Calu3 (cell line): ENCODE measurements at regions not wholly inside any gene's neighbourhood (a gene's known extent, or its start where the extent isn't known, plus 50 kb on each side); places are given as distances from the start of the nearest gene placed in this dataset.

Experiments
- BruUV-seq: library from RNA; stranded (reverse); fragments of 400-500 nt; replicated peaks from 2 replicates; lab custom pipeline; 2021; lab: Mats Ljungman, UMichigan
- CTCF ChIA-PET: fragments of 300-600 bp; sonication (Branson Sonifier 250); formaldehyde crosslinking; loops from one replicate; lab custom pipeline; 2022; ENCODE audit warnings: antibody characterized with exemption; lab: Charles Lee
- DNase-seq: peaks from one replicate; pipeline ENCODE4 v3.0.0; 2022
- H3K27ac Mint-ChIP-seq: one replicate; pipeline ENCODE4 v1.8.0; 2022; ENCODE audit warnings: mixed read lengths; ENCODE audit not compliant: unreplicated experiment
- H3K27me3 Mint-ChIP-seq: one replicate; pipeline ENCODE4 v1.8.0; 2022; ENCODE audit warnings: mixed read lengths; ENCODE audit not compliant: unreplicated experiment
- H3K36me3 Mint-ChIP-seq: one replicate; pipeline ENCODE4 v1.8.0; 2022; ENCODE audit warnings: mild to moderate bottlenecking, moderate library complexity, mixed read lengths; ENCODE audit not compliant: insufficient read depth, unreplicated experiment
- H3K4me1 Mint-ChIP-seq: one replicate; pipeline ENCODE4 v1.8.0; 2022; ENCODE audit warnings: mild to moderate bottlenecking, low read depth, mixed read lengths; ENCODE audit not compliant: unreplicated experiment
- H3K4me3 Mint-ChIP-seq: one replicate; pipeline ENCODE4 v1.8.0; 2022; ENCODE audit warnings: mild to moderate bottlenecking, low read depth, moderate library complexity, mixed read lengths; ENCODE audit not compliant: unreplicated experiment
- H3K9me3 Mint-ChIP-seq: one replicate; pipeline ENCODE4 v1.8.0; 2022; ENCODE audit warnings: low read depth, mixed read lengths; ENCODE audit not compliant: unreplicated experiment
- intact Hi-C: fragments of 100-400 bp; cut with micrococcal nuclease; formaldehyde crosslinking; loops from one replicate; pipeline ENCODE4 v1.10.0; 2022; ENCODE audit not compliant: unreplicated experiment
- TF ChIP-seq, protein P1 (sequence below): fragments of 200-600 bp; IDR thresholded peaks from one replicate; pipeline ENCODE4 v1.8.0; 2022; ENCODE audit warnings: antibody characterized with exemption; ENCODE audit not compliant: unreplicated experiment

DNA sequence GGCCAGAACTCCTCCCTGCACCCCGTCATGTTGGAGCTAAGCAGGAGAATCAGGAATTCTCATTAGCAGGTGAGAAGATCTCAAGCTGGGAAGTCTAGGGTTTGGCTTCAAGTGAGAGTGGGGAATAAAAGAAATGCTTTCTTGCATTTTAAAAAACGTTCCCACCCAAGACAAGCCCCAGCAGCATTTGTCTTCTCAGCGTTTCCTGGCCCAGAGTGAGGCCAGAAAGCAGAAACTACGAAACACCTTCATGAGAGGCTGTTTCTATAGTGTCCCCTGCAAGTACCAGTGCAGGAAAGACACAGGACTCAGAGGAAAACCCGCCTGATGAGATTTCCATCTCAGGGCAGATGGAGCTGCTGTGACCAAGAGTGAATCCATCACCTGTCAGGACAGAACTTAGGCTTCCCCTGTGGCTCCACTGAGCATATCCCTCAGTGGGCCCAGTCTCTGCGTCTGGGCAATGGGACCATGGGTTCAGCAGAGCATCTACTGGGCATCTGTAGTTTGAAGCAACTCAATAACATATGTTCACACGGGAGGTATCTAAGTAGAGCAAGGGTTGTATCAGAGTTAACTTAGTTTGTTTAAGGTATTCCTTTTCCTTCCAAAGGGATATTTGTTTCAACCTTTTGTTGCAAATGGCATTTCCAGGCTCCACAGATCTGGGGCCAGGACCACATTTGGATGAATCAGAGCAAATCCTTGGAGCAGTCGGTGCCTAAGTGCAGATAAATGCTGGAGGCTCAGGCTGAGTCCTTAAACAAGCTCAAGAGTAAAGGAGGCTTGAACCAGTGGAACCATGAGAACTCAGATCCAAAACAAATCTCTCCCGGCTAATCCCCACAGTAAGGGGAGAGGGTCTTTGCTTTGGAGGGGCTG, 548.3 kb downstream of the MIAT start:
- Mint-ChIP-seq H3K27me3 (no peaks in the 10 kb centered on the region), H3K4me3 (no peak overlapping the region), H3K36me3 (peaks cover 10% of the 10 kb centered on the region), H3K9me3 (no peaks in the 10 kb centered on the region), H3K4me1 (peaks cover 18% of the 10 kb centered on the region), H3K27ac (no peak overlapping the region)
- TF ChIP-seq, protein P1, sequence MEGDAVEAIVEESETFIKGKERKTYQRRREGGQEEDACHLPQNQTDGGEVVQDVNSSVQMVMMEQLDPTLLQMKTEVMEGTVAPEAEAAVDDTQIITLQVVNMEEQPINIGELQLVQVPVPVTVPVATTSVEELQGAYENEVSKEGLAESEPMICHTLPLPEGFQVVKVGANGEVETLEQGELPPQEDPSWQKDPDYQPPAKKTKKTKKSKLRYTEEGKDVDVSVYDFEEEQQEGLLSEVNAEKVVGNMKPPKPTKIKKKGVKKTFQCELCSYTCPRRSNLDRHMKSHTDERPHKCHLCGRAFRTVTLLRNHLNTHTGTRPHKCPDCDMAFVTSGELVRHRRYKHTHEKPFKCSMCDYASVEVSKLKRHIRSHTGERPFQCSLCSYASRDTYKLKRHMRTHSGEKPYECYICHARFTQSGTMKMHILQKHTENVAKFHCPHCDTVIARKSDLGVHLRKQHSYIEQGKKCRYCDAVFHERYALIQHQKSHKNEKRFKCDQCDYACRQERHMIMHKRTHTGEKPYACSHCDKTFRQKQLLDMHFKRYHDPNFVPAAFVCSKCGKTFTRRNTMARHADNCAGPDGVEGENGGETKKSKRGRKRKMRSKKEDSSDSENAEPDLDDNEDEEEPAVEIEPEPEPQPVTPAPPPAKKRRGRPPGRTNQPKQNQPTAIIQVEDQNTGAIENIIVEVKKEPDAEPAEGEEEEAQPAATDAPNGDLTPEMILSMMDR, result no peak
- no peak for DNase-seq
- intact Hi-C loops, result no loop called here
- no TSS peak for BruUV-seq
- CTCF ChIA-PET, result no interaction called here

DNA sequence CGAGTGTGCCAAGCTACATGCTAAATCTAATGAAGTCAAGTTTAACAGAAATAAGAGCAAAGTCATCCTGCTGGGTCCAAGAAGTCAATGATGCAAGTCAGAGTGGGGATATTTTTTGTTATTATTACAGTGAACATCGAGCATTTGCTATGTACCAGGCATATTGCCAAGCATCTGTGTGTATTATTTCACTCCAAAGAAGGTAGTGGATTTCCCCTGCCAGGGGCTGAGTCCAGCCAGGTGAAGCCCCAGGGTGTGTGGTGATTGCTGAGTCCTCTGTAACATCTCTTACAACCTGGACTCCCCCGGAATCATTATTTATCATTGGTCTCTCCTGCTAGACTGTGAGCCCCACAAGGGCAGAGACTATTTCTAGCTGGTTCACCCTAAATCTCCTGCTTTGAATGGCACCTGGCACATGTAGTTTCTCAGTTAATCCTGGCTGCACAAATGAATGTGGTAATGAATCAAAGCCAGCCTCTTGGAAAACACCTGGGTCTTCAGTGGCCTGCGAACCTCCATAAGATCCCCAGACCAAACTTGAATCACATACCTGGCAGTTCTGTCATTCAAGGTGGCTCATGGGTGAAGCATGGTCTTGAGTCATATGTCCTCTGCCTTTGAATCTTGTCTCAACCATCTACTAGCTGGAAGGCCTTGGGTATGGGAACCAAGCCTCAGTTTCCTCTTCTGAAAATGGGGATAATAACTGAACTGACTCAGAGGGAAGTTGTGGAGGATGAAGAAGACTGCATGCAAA, 549.2 kb downstream of the MIAT start:
- H3K36me3 Mint-ChIP-seq, result peaks cover 10% of the 10 kb centered on the region
- H3K4me1 Mint-ChIP-seq, result peaks cover 18% of the 10 kb centered on the region
- TF ChIP-seq, protein P1, result no peak
- H3K27me3 Mint-ChIP-seq, result no peaks in the 10 kb centered on the region
- DNase-seq, result no peak
- H3K27ac Mint-ChIP-seq, result no peak overlapping the region
- BruUV-seq, result no TSS peak
- no peak overlapping the region for H3K4me3 Mint-ChIP-seq
- intact Hi-C loops, result no loop called here
- CTCF ChIA-PET, result no interaction called here
- no peaks in the 10 kb centered on the region for H3K9me3 Mint-ChIP-seq

DNA sequence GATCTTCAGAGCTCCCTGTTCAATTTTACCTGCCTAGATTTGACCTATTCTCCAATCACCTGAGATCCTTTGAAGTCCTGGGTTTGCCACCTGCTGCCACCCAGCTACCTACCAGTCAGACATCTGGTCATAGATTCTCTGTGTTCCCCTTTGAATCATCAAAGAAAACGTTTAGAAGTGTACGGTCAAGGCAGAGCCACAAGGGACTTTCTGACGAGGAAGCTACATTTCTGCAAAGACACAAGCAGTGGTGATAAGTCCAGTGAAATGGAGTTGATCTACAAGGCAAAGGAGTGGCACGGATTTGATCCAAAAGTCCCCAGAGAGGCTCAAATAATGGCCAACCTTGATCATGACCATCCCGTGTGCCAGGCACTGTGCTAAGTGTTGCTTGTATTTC, 549.9 kb downstream of the MIAT start:
- no TSS peak for BruUV-seq
- TF ChIP-seq, protein P1, result no peak
- DNase-seq, result no peak
- no peak overlapping the region for H3K27ac Mint-ChIP-seq
- H3K27me3 Mint-ChIP-seq, result no peaks in the 10 kb centered on the region
- peaks cover 22% of the 10 kb centered on the region for H3K4me1 Mint-ChIP-seq
- no peak overlapping the region for H3K4me3 Mint-ChIP-seq
- H3K36me3 Mint-ChIP-seq, result peaks cover 10% of the 10 kb centered on the region
- CTCF ChIA-PET, result no interaction called here
- intact Hi-C loops, result no loop called here
- H3K9me3 Mint-ChIP-seq, result no peaks in the 10 kb centered on the region

DNA sequence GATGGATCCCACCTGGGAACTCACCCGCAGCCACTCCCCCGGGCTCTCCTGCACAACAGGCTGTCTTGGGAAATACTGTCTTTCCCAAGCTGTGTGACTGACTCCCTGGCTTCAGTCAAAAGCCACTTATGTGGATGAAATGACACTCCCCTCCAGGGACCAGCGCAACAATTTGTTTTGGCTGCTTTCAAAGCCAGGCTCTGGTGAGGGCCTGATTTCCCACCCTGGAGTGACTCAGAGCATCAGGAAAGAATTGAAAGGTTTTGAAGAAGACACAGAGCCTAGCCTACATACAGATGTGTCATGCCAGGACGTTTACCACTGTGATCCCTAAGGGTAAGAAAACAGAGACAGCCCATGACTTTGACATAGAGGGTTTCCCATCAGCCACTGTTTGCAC, 550.5 kb downstream of the MIAT start:
- Mint-ChIP-seq H3K9me3 (no peaks in the 10 kb centered on the region), H3K4me1 (peaks cover 22% of the 10 kb centered on the region), H3K27ac (no peak overlapping the region), H3K36me3 (peaks cover 5% of the 10 kb centered on the region), H3K4me3 (no peak overlapping the region), H3K27me3 (no peaks in the 10 kb centered on the region)
- TF ChIP-seq, protein P1, result no peak
- DNase-seq, result no peak
- intact Hi-C loops, result no loop called here
- CTCF ChIA-PET, result no interaction called here
- BruUV-seq, result no TSS peak
